Body of pancreas (tissue), 4 donors: ENCODE measurements at regions not wholly inside any gene's neighbourhood (a gene's known extent, or its start where the extent isn't known, plus 50 kb on each side); places are given as distances from the start of the nearest gene placed in this dataset.

ENCODE experiments used
- ATAC-seq: fragments of 150-250 bp; one replicate; pipeline ENCODE4 v1.9.1; 2016
- DNase-seq, 4 donors: peaks; one replicate each; pipeline ENCODE4 v3.0.0-alpha.2; 2019
- H3K27ac ChIP-seq, 4 donors: fragments of 200-600 bp; sonication (generic); 1 replicate in 3 of 4; 2 replicates in 1 of 4; pipeline versions ENCODE4 v1.5.1 to v1.6.1; 2016 to 2019; ENCODE audit warnings: mild to moderate bottlenecking in 1 of 4, mixed read lengths in 1 of 4, moderate library complexity in 1 of 4
- H3K27me3 ChIP-seq, 2 donors: fragments of 200-600 bp; sonication (generic); one replicate each; pipeline ENCODE4 v1.6.0; 2016; ENCODE audit warnings: mild to moderate bottlenecking in 1 of 2
- H3K36me3 ChIP-seq, 2 donors: fragments of 200-600 bp; sonication (generic); replicated peaks in 1 of 2; 2 replicates each; pipeline ENCODE4 v1.5.1; 2016; ENCODE audit warnings: low read depth in 2 of 2; ENCODE audit not compliant: insufficient read depth in 1 of 2
- H3K4me1 ChIP-seq: fragments of 200-600 bp; sonication (generic); one replicate; pipeline ENCODE4 v1.6.0; 2016
- H3K4me3 ChIP-seq, 2 donors: fragments of 200-600 bp; sonication (generic); 1 replicate in 1 of 2; 2 replicates in 1 of 2; pipeline ENCODE4 v1.5.1; 2016 to 2019
- H3K9me3 ChIP-seq, 3 donors: fragments of 200-600 bp; sonication (generic); 1 replicate in 2 of 3; 2 replicates in 1 of 3; pipeline ENCODE4 v1.5.1; 2016
- CTCF ChIP-seq, 7 experiments: fragments of 450-650 bp in 4 of 7; fragments of 200-600 bp in 3 of 7; sonication (generic) in 3 of 7; IDR thresholded peaks; one replicate each; pipeline ENCODE4 v1.5.1; 2016 to 2019; ENCODE audit warnings: antibody characterized with exemption in 7 of 7
- POLR2A ChIP-seq, 3 donors: fragments of 450-650 bp; IDR thresholded peaks; one replicate each; pipeline ENCODE4 v1.6.1; 2016; ENCODE audit warnings: antibody characterized with exemption in 3 of 3, mild to moderate bottlenecking in 2 of 3
- WGBS, 2 donors: methylation state at CpG; one replicate each; pipeline ENCODE4 v1.1.5; 2017; 5-methylcytosine and 5-hydroxymethylcytosine counted together
- intact Hi-C: fragments of 100-400 bp; cut with DNase I; formaldehyde crosslinking; loops from one replicate; pipeline ENCODE4 v1.15.1; 2023

GRCh38 chr3:159150180-159150579, 348.3 kb downstream of the MFSD1 start:
- no peak overlapping the region for H3K4me3 ChIP-seq
- H3K36me3 ChIP-seq: no peaks in the 10 kb centered on the region
- TF ChIP-seq POLR2A (IDR thresholded peaks at IDR 0.05) (no peak), CTCF (IDR thresholded peaks at IDR 0.05) (no peak)
- ATAC-seq: no peak
- no peaks in the 10 kb centered on the region for H3K9me3 ChIP-seq
- intact Hi-C loops: no loop called here
- no peak overlapping the region for H3K27ac ChIP-seq
- no peaks in the 10 kb centered on the region for H3K27me3 ChIP-seq
- no peak for DNase-seq
- no peaks in the 10 kb centered on the region for H3K4me1 ChIP-seq
- WGBS, 2 donors: 64 to 65% methylated on average over 3 of the region's 3 CpGs

DNA sequence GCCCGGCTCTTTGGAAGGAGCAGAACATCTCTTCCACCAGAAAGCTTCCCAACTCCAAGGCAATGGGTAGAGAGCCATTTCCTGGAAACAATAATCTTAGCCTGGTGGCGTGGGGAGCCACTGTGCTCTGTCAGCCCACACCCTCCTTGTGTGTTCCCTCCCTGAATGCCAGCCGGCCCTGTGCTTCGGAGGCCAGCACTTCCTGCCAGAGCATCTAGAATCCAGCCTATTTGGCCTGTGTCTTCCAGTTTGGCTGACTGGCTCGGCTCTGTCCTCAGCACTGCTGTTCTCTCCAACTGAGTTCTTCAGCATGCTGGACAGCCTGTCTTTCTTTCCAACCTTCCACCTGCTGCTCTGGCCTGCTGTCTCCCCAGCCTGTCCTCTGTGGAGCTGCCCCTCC, 349.3 kb downstream of the MFSD1 start:
- WGBS, 2 donors: 66 to 74% methylated on average over 4 to 5 of the region's 5 CpGs
- Histone ChIP-seq H3K27ac (no peak overlapping the region), H3K4me1 (no peaks in the 10 kb centered on the region), H3K36me3 (no peaks in the 10 kb centered on the region), H3K4me3 (no peak overlapping the region), H3K9me3 (no peaks in the 10 kb centered on the region), H3K27me3 (no peaks in the 10 kb centered on the region)
- ATAC-seq (no peak), DNase-seq (no peak)
- TF ChIP-seq CTCF (IDR thresholded peaks at IDR 0.05): no peak
- no peak for TF ChIP-seq POLR2A (IDR thresholded peaks at IDR 0.05)
- intact Hi-C loops: no loop called here

GRCh38 chr3:159157275-159157674, 355.4 kb downstream of the MFSD1 start:
- H3K4me1 ChIP-seq: no peaks in the 10 kb centered on the region
- no peak for TF ChIP-seq POLR2A (IDR thresholded peaks at IDR 0.05)
- TF ChIP-seq CTCF (IDR thresholded peaks at IDR 0.05): no peak
- H3K36me3 ChIP-seq: no peaks in the 10 kb centered on the region
- no peak for DNase-seq
- no peak overlapping the region for H3K27ac ChIP-seq
- no peak overlapping the region for H3K4me3 ChIP-seq
- ATAC-seq: no peak
- H3K9me3 ChIP-seq: no peaks in the 10 kb centered on the region
- WGBS, 2 donors: 71 to 77% methylated on average over 2 of the region's 2 CpGs
- H3K27me3 ChIP-seq: no peaks in the 10 kb centered on the region
- intact Hi-C loops: no loop called here

DNA sequence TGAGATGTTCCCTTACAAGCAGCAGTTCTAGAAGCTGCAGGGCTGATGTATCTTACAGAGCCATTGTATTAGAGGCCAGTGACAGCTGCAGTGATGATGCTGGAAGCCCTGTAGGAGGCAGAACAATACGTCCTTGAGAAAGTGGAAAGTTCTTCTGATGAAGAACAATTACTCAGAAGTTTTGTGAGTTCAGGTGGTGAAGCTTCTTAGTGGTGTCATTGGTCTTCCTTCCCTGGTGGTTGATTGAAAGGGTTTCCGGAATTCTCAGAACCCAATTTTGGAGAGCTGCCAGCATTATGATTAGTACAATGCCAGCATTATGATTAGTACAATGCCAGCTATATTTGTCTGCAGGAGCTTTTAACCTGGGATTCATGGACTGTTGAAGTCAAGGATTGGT, 356.4 kb downstream of the MFSD1 start:
- TF ChIP-seq POLR2A (IDR thresholded peaks at IDR 0.05) (no peak), CTCF (IDR thresholded peaks at IDR 0.05) (no peak)
- ATAC-seq (no peak), DNase-seq (no peak)
- Histone ChIP-seq H3K4me1 (no peaks in the 10 kb centered on the region), H3K4me3 (no peak overlapping the region), H3K36me3 (no peaks in the 10 kb centered on the region), H3K27me3 (no peaks in the 10 kb centered on the region), H3K27ac (no peak overlapping the region), H3K9me3 (no peaks in the 10 kb centered on the region)
- intact Hi-C loops: no loop called here
- 20 to 30% methylated on average over 2 of the region's 2 CpGs for WGBS, 2 donors

DNA sequence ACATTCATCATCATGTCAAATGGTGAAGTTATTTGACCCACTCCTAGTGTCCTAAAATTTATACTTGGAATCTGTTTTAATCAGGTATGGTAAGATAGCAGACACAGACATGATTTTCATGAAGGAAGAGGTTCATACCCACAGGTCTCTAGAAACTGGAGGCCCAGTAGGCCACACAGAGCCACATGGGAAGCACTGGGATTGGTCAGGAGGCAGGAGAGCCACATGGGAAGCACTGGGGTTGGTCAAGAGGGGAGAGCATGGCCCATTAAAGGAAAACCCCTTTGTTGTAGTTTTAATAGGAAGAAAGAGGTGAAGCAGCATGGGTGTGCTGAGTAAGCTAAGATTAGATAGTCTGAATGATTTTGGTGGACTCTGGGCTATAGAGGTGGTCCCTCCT, 356.9 kb downstream of the MFSD1 start:
- Histone ChIP-seq H3K9me3 (no peaks in the 10 kb centered on the region), H3K4me3 (no peak overlapping the region), H3K4me1 (no peaks in the 10 kb centered on the region), H3K36me3 (no peaks in the 10 kb centered on the region), H3K27ac (no peak overlapping the region), H3K27me3 (no peaks in the 10 kb centered on the region)
- intact Hi-C loops: no loop called here
- no peak for DNase-seq
- TF ChIP-seq CTCF (IDR thresholded peaks at IDR 0.05) (no peak), POLR2A (IDR thresholded peaks at IDR 0.05) (no peak)
- ATAC-seq: no peak
